ENCODE measurements at regions not wholly inside any gene's neighbourhood (a gene's known extent, or its start where the extent isn't known, plus 50 kb on each side); places are given as distances from the start of the nearest gene placed in this dataset.

GRCh38 chr6:139914910-139915309 is 540.5 kb upstream of the CITED2 start:
- H3K27ac ChIP-seq (ENCODE audit: low read length), result no peak overlapping the region
- no peaks in the 10 kb centered on the region for H3K36me3 ChIP-seq (ENCODE audit: control insufficient read depth, insufficient read depth, low read length)
- no peaks in the 10 kb centered on the region for H3K27me3 ChIP-seq (ENCODE audit: control insufficient read depth, insufficient read depth, low read length)
- no peak overlapping the region for H3K4me3 ChIP-seq (ENCODE audit: low read length)
- H3K9me3 ChIP-seq (ENCODE audit: control insufficient read depth, insufficient read depth, low read length), result no peaks in the 10 kb centered on the region
- no peak for DNase-seq (ENCODE audit: low read depth, low spot score)
- H3K4me1 ChIP-seq (ENCODE audit: control insufficient read depth, insufficient read depth, low read length), result no peaks in the 10 kb centered on the region; the same call in 1 of the 2 replicates
- no CpG with 5 or more reads among the region's 2 CpGs for WGBS (ENCODE audit: insufficient coverage, insufficient read length)

- Histone ChIP-seq H3K4me1 (ENCODE audit: control insufficient read depth, insufficient read depth, low read length) (no peaks in the 10 kb centered on the region), H3K9me3 (ENCODE audit: control insufficient read depth, insufficient read depth, low read length) (no peaks in the 10 kb centered on the region), H3K4me3 (ENCODE audit: low read length) (no peak overlapping the region), H3K36me3 (ENCODE audit: control insufficient read depth, insufficient read depth, low read length) (no peaks in the 10 kb centered on the region), H3K27ac (ENCODE audit: low read length) (no peak overlapping the region), H3K27me3 (ENCODE audit: control insufficient read depth, insufficient read depth, low read length) (no peaks in the 10 kb centered on the region)
- no peak for DNase-seq (ENCODE audit: low read depth, low spot score)
- no CpG with 5 or more reads among the region's 10 CpGs for WGBS (ENCODE audit: insufficient coverage, insufficient read length)
These were observed 538.4 kb upstream of the CITED2 start for GRCh38 chr6:139912735-139913400.

- H3K36me3 ChIP-seq (ENCODE audit: control insufficient read depth, insufficient read depth, low read length), result no peaks in the 10 kb centered on the region
- no peak overlapping the region for H3K27ac ChIP-seq (ENCODE audit: low read length)
- no peaks in the 10 kb centered on the region for H3K4me1 ChIP-seq (ENCODE audit: control insufficient read depth, insufficient read depth, low read length)
- H3K27me3 ChIP-seq (ENCODE audit: control insufficient read depth, insufficient read depth, low read length), result no peaks in the 10 kb centered on the region
- H3K9me3 ChIP-seq (ENCODE audit: control insufficient read depth, insufficient read depth, low read length), result no peaks in the 10 kb centered on the region
- no peak for DNase-seq (ENCODE audit: low read depth, low spot score)
- H3K4me3 ChIP-seq (ENCODE audit: low read length), result no peak overlapping the region
These were observed 535.5 kb upstream of the CITED2 start for GRCh38 chr6:139909992-139910391.

- H3K9me3 ChIP-seq (ENCODE audit: control insufficient read depth, insufficient read depth, low read length), result no peaks in the 10 kb centered on the region
- no CpG with 5 or more reads among the region's 3 CpGs for WGBS (ENCODE audit: insufficient coverage, insufficient read length)
- no peaks in the 10 kb centered on the region for H3K4me1 ChIP-seq (ENCODE audit: control insufficient read depth, insufficient read depth, low read length)
- no peaks in the 10 kb centered on the region for H3K27me3 ChIP-seq (ENCODE audit: control insufficient read depth, insufficient read depth, low read length)
- no peak overlapping the region for H3K27ac ChIP-seq (ENCODE audit: low read length)
- H3K4me3 ChIP-seq (ENCODE audit: low read length), result no peak overlapping the region
- no peak for DNase-seq (ENCODE audit: low read depth, low spot score)
- H3K36me3 ChIP-seq (ENCODE audit: control insufficient read depth, insufficient read depth, low read length), result no peaks in the 10 kb centered on the region
These were observed 531.1 kb upstream of the CITED2 start for GRCh38 chr6:139905404-139906052.

GRCh38 chr6:139904568-139904967 is 530.1 kb upstream of the CITED2 start:
- Histone ChIP-seq H3K9me3 (ENCODE audit: control insufficient read depth, insufficient read depth, low read length) (no peaks in the 10 kb centered on the region), H3K36me3 (ENCODE audit: control insufficient read depth, insufficient read depth, low read length) (no peaks in the 10 kb centered on the region), H3K4me3 (ENCODE audit: low read length) (no peak overlapping the region), H3K27me3 (ENCODE audit: control insufficient read depth, insufficient read depth, low read length) (no peaks in the 10 kb centered on the region), H3K4me1 (ENCODE audit: control insufficient read depth, insufficient read depth, low read length) (no peaks in the 10 kb centered on the region), H3K27ac (ENCODE audit: low read length) (no peak overlapping the region)
- DNase-seq (ENCODE audit: low read depth, low spot score), result no peak
- no CpG with 5 or more reads among the region's 1 CpG for WGBS (ENCODE audit: insufficient coverage, insufficient read length)

- Histone ChIP-seq H3K4me3 (ENCODE audit: low read length) (no peak overlapping the region), H3K4me1 (ENCODE audit: control insufficient read depth, insufficient read depth, low read length) (no peaks in the 10 kb centered on the region), H3K27me3 (ENCODE audit: control insufficient read depth, insufficient read depth, low read length) (no peaks in the 10 kb centered on the region), H3K9me3 (ENCODE audit: control insufficient read depth, insufficient read depth, low read length) (no peaks in the 10 kb centered on the region), H3K36me3 (ENCODE audit: control insufficient read depth, insufficient read depth, low read length) (no peaks in the 10 kb centered on the region), H3K27ac (ENCODE audit: low read length) (no peak overlapping the region)
- no peak for DNase-seq (ENCODE audit: low read depth, low spot score)
These were observed 529.7 kb upstream of the CITED2 start for GRCh38 chr6:139904158-139904533.

- no peaks in the 10 kb centered on the region for H3K9me3 ChIP-seq (ENCODE audit: control insufficient read depth, insufficient read depth, low read length)
- WGBS (ENCODE audit: insufficient coverage, insufficient read length), result no CpG with 5 or more reads among the region's 2 CpGs
- H3K4me1 ChIP-seq (ENCODE audit: control insufficient read depth, insufficient read depth, low read length), result no peaks in the 10 kb centered on the region
- H3K4me3 ChIP-seq (ENCODE audit: low read length), result no peak overlapping the region
- no peaks in the 10 kb centered on the region for H3K36me3 ChIP-seq (ENCODE audit: control insufficient read depth, insufficient read depth, low read length)
- H3K27ac ChIP-seq (ENCODE audit: low read length), result no peak overlapping the region
- no peaks in the 10 kb centered on the region for H3K27me3 ChIP-seq (ENCODE audit: control insufficient read depth, insufficient read depth, low read length)
- DNase-seq (ENCODE audit: low read depth, low spot score), result no peak
These were observed 529.1 kb upstream of the CITED2 start for GRCh38 chr6:139903411-139904157.

- H3K9me3 ChIP-seq (ENCODE audit: control insufficient read depth, insufficient read depth, low read length), result no peaks in the 10 kb centered on the region
- no peak overlapping the region for H3K4me3 ChIP-seq (ENCODE audit: low read length)
- H3K27ac ChIP-seq (ENCODE audit: low read length), result no peak overlapping the region
- WGBS (ENCODE audit: insufficient coverage, insufficient read length), result no CpG with 5 or more reads among the region's 1 CpG
- no peaks in the 10 kb centered on the region for H3K4me1 ChIP-seq (ENCODE audit: control insufficient read depth, insufficient read depth, low read length)
- no peaks in the 10 kb centered on the region for H3K36me3 ChIP-seq (ENCODE audit: control insufficient read depth, insufficient read depth, low read length)
- DNase-seq (ENCODE audit: low read depth, low spot score), result no peak
- H3K27me3 ChIP-seq (ENCODE audit: control insufficient read depth, insufficient read depth, low read length), result no peaks in the 10 kb centered on the region
These were observed 520.9 kb upstream of the CITED2 start for GRCh38 chr6:139895205-139895793.

- no CpG with 5 or more reads among the region's 8 CpGs for WGBS (ENCODE audit: insufficient coverage, insufficient read length)
- no peaks in the 10 kb centered on the region for H3K4me1 ChIP-seq (ENCODE audit: control insufficient read depth, insufficient read depth, low read length)
- no peaks in the 10 kb centered on the region for H3K9me3 ChIP-seq (ENCODE audit: control insufficient read depth, insufficient read depth, low read length)
- H3K27me3 ChIP-seq (ENCODE audit: control insufficient read depth, insufficient read depth, low read length), result no peaks in the 10 kb centered on the region
- no peak for DNase-seq (ENCODE audit: low read depth, low spot score)
- H3K4me3 ChIP-seq (ENCODE audit: low read length), result no peak overlapping the region
- no peak overlapping the region for H3K27ac ChIP-seq (ENCODE audit: low read length)
- H3K36me3 ChIP-seq (ENCODE audit: control insufficient read depth, insufficient read depth, low read length), result no peaks in the 10 kb centered on the region
These were observed 519.8 kb upstream of the CITED2 start for GRCh38 chr6:139894271-139894670.

GRCh38 chr6:139891471-139891870 is 517.0 kb upstream of the CITED2 start:
- Histone ChIP-seq H3K9me3 (ENCODE audit: control insufficient read depth, insufficient read depth, low read length) (no peaks in the 10 kb centered on the region), H3K36me3 (ENCODE audit: control insufficient read depth, insufficient read depth, low read length) (no peaks in the 10 kb centered on the region), H3K27me3 (ENCODE audit: control insufficient read depth, insufficient read depth, low read length) (no peaks in the 10 kb centered on the region), H3K27ac (ENCODE audit: low read length) (no peak overlapping the region), H3K4me3 (ENCODE audit: low read length) (no peak overlapping the region), H3K4me1 (ENCODE audit: control insufficient read depth, insufficient read depth, low read length) (no peaks in the 10 kb centered on the region; the same call in 1 of the 2 replicates)
- DNase-seq (ENCODE audit: low read depth, low spot score), result no peak
- WGBS (ENCODE audit: insufficient coverage, insufficient read length), result 100% methylated on average over 1 of the region's 4 CpGs

Data from iPS DF 6.9 (cell line).